Activated T-cell treated with anti-CD3 and anti-CD28 coated beads, Interleukin-2, amount 50 U/mL, for 4 hours (primary cell): ENCODE measurements at regions not wholly inside any gene's neighbourhood (a gene's known extent, or its start where the extent isn't known, plus 50 kb on each side); places are given as distances from the start of the nearest gene placed in this dataset.

Experiments
- ATAC-seq, 2 donors: fragments of 200-7000 bp; cut with Tn5 transposase; one replicate each; pipeline ENCODE4 v1.10.0; 2021
- DNase-seq: peaks from one replicate; pipeline ENCODE4 v3.0.0-alpha.2; 2020
- H3K27me3 Mint-ChIP-seq: one replicate; pipeline ENCODE4 v1.8.0; 2021; ENCODE audit warnings: low read depth, mixed read lengths
- H3K36me3 Mint-ChIP-seq: one replicate; pipeline ENCODE4 v1.8.0; 2022; ENCODE audit warnings: mixed read lengths; ENCODE audit not compliant: insufficient read depth
- H3K4me1 Mint-ChIP-seq: one replicate; pipeline ENCODE4 v1.8.0; 2021; ENCODE audit warnings: low read depth, mixed read lengths
- H3K4me3 Mint-ChIP-seq: one replicate; pipeline ENCODE4 v1.8.0; 2021; ENCODE audit warnings: mild to moderate bottlenecking, moderate library complexity, mixed read lengths
- H3K9me3 Mint-ChIP-seq: one replicate; pipeline ENCODE4 v1.8.0; 2021; ENCODE audit warnings: mixed read lengths

DNA sequence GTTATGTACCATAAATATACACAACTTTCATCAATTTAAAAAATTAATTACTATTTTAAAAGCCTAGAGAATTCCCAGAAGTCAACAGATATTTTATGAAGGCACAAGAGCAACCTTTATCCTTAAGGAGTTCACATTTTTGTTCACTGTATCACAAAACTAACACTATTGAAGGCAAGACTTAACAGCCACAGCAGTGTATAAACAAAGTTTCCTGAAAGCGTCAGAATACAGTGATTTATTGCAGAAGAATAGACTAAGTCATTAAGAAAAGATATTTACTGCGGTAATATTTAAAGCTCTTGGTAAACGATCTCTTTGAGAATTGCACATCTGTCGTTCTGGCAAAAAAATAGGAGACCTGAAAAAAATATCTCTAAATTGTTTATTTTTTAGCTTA lies 419.3 kb upstream of the NBEA start:
- Mint-ChIP-seq H3K36me3 (no peaks in the 10 kb centered on the region), H3K4me3 (no peak overlapping the region), H3K27me3 (no peaks in the 10 kb centered on the region), H3K9me3 (peaks cover 4% of the 10 kb centered on the region), H3K4me1 (no peaks in the 10 kb centered on the region)
- DNase-seq: no peak
- no peak for ATAC-seq

DNA sequence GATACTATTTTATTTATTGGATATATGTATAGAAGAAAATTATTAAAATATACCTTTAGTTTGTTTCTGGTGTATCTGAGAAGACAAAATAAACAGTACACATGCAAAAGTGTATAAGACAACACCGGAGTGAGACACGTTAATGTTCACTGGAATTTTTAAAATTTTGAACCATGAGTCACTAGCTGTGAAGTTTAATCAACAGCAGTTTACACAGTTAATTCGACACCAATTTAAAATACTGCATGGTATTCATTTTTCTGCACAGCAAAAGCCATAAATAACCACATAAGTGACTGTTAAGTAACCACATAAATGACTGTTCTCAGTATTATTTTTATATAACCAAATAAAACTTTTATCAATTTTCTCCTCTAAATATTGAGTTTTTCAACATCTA lies 418.7 kb upstream of the NBEA start:
- no peaks in the 10 kb centered on the region for H3K4me1 Mint-ChIP-seq
- H3K9me3 Mint-ChIP-seq: no peaks in the 10 kb centered on the region
- DNase-seq (no peak), ATAC-seq (no peak)
- H3K36me3 Mint-ChIP-seq: no peaks in the 10 kb centered on the region
- H3K4me3 Mint-ChIP-seq: no peak overlapping the region
- H3K27me3 Mint-ChIP-seq: no peaks in the 10 kb centered on the region

DNA sequence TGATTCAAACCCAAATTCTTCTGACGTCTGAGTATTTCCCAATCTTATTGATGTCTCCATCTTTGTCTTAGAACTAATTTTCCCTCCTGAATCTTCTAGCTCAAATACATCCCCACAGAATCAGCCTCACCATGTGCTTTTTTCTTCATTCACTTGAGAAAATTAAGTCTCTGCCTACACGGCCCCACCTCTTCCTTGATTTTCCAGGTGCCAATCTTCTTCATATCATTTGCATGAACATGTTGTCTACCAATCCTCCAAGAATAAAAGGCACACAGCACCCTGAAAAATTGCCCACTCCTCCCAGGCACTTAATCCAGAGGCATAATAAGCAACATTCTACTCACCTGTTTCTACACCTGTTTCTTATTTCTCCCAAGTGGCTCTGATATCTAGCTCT lies 408.1 kb upstream of the NBEA start:
- no peak overlapping the region for H3K4me3 Mint-ChIP-seq
- ATAC-seq: no peak
- no peaks in the 10 kb centered on the region for H3K4me1 Mint-ChIP-seq
- no peaks in the 10 kb centered on the region for H3K27me3 Mint-ChIP-seq
- no peak for DNase-seq
- H3K9me3 Mint-ChIP-seq: peaks cover 4% of the 10 kb centered on the region
- no peaks in the 10 kb centered on the region for H3K36me3 Mint-ChIP-seq

DNA sequence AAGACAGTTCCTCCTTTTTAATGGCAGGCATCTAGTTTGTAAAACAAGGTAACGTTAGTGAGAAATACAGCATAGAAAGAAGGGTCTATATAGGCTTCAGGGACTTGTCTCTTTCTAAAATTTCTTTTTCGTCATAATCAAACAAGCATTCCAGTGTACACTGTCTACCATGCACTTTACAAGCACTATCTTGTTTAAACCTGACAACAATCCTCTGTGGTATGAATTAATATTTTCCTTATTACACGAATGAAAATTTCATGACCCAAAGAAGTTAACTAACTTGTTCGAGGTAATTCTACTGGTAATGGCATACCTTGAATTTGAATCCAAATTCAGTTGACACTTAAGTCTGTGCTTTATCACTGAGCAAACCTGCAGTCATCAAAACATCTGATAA lies 399.7 kb upstream of the NBEA start:
- Mint-ChIP-seq H3K36me3 (no peaks in the 10 kb centered on the region), H3K4me1 (no peaks in the 10 kb centered on the region), H3K27me3 (no peaks in the 10 kb centered on the region), H3K9me3 (no peaks in the 10 kb centered on the region), H3K4me3 (no peak overlapping the region)
- DNase-seq (no peak), ATAC-seq (no peak)

DNA sequence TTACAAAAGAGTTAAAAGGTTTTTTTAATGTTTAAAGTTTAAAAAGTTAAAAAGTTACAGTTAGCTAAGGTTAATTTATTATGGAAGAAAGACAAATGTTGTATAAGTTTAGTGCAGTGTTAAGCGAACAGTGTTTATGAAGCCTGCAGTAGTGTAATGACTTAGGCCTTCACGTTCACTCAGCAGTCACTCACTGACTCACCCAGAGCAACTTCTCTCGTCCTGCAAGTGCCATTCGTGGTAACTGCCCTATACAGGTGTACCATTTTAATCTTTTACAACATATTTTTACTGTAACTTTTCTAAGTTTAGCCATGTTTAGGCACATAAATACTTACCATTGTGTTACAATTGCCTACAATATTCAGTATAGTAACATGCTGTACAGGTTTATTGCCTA lies 398.2 kb upstream of the NBEA start:
- ATAC-seq: no peak
- H3K9me3 Mint-ChIP-seq: no peaks in the 10 kb centered on the region
- H3K36me3 Mint-ChIP-seq: no peaks in the 10 kb centered on the region

DNA sequence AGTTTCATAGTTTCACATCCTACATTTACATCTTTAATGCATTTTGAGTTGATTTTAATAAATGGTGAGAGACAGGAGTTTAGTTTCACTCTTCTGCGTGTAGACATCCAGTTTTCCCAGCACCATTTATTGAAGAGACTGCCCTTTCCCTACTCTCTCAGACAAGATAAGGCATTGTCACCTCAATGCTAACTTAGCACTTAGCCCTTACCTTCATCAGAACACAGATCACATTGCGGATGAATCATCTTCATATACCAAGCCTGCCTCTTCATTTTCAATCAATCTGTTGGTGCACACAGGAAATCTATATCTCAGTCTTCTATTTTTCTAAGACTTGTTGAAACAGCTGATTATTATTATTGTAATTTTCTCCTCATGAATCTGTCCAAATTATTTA lies 396.6 kb upstream of the NBEA start:
- ATAC-seq: no peak
- no peaks in the 10 kb centered on the region for H3K36me3 Mint-ChIP-seq

More for the DNA sequence above, 398.2 kb upstream of the NBEA start:
- Mint-ChIP-seq H3K4me1 (no peaks in the 10 kb centered on the region), H3K27me3 (no peaks in the 10 kb centered on the region), H3K4me3 (no peak overlapping the region)
- DNase-seq: no peak

DNA sequence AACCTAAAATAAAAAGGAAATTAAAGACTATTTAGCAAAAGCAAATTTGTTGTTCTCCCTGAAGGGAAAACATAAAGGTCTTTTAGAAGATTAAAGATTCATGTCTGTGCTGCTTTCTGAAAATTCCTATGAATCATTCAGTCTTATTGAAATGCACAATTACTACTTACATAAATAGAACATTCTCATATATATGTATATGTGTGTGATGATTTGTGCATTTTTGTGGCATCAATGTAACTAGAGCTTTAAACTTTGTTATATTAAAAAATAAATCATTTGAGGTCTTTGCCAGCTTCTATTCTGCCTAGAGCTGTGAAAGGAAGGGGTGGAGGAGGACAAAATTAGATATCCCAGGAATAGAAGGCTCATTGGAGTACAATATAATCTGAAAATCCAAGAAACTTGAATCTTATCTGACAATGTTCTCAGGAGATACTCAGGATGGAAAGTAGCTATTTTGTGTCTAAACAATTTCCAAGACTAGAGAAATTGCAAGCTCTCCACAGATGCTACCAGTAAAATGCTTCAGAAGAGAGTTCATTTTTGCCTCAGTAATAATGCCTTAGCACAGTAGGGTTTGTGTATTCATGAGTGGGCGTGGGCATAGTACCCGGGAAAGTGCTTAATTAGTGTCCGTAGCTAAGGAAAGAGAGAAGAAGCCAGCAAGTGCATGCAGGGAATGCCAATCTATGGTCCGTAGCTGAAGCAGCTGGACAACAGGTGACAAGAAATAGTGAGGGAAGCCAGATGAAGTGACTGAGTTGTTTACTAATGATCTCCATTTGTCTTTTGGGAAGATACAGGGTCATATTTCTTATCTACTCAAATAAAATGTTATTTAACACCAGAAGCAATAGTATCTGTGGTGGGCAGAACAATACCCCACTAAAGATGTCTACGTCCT lies 395.5 kb upstream of the NBEA start:
- Mint-ChIP-seq H3K4me1 (no peaks in the 10 kb centered on the region), H3K9me3 (no peaks in the 10 kb centered on the region), H3K27me3 (no peaks in the 10 kb centered on the region), H3K4me3 (no peak overlapping the region), H3K36me3 (no peaks in the 10 kb centered on the region)
- ATAC-seq (no peak), DNase-seq (no peak)

More for the DNA sequence above, 396.6 kb upstream of the NBEA start:
- Mint-ChIP-seq H3K27me3 (no peaks in the 10 kb centered on the region), H3K4me3 (no peak overlapping the region), H3K9me3 (no peaks in the 10 kb centered on the region), H3K4me1 (no peaks in the 10 kb centered on the region)
- no peak for DNase-seq

DNA sequence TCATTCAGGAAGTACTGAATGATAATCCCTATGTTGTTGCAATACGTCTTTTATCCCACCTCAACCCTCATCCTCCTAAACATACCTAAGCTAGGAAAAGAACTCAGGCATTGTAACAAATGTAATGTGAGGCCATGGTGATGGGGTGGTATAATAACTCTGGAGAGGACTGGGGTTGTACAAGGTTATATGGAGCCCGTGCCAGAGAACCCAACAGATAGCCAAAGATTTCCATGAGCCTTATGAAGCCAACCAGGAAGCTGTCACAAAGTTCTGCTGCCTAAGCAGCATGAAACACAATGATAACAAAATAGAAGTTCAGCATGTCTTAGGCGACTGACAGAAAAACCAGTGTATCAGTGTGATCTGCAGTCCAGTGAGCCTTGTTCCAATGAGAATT lies 394.1 kb upstream of the NBEA start:
- H3K36me3 Mint-ChIP-seq: no peaks in the 10 kb centered on the region
- no peaks in the 10 kb centered on the region for H3K27me3 Mint-ChIP-seq
- H3K4me3 Mint-ChIP-seq: no peak overlapping the region
- no peaks in the 10 kb centered on the region for H3K4me1 Mint-ChIP-seq
- no peak for ATAC-seq
- no peaks in the 10 kb centered on the region for H3K9me3 Mint-ChIP-seq
- no peak for DNase-seq

DNA sequence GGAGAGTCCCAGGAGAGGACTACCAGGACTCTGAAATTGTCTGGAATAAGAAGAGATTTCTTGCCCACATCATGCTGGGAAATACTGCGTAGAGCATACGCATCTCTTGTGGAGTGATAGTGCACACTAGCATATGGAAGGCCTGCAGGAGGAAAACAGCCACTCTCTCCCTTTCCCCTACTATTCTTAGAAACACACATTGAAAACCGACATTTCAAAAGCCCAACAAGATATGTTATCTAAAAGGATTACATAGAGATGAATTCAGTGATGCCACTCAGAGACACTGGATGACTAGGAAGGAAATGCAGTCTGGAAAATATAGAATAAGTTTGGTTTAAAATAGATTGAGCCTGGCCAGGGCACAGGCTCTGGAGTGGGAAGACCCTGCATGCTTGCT lies 388.7 kb upstream of the NBEA start:
- Mint-ChIP-seq H3K27me3 (no peaks in the 10 kb centered on the region), H3K4me3 (no peak overlapping the region), H3K36me3 (no peaks in the 10 kb centered on the region), H3K9me3 (no peaks in the 10 kb centered on the region), H3K4me1 (no peaks in the 10 kb centered on the region)
- no peak for DNase-seq
- ATAC-seq: no peak

DNA sequence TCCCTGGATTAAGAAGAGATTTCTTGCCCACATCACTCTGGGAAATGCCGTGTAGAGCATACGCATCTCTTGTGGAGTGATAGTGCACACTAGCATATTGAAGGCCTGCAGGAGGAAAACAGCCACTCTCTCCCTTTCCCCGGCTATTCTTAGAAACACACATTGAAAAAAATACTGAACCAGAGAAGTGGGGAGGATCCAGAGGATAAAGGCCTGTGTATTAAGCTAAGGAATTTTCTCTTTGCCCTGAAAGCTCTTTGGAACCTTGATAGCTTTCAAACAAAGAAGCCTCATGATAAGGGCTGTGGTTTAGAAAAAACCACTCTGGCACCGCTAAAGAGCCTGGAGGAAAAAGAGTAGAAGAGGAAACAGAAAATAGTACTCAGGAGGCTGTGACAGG lies 386.1 kb upstream of the NBEA start:
- no peaks in the 10 kb centered on the region for H3K27me3 Mint-ChIP-seq
- DNase-seq: no peak
- no peak for ATAC-seq
- H3K4me1 Mint-ChIP-seq: no peaks in the 10 kb centered on the region
- no peaks in the 10 kb centered on the region for H3K9me3 Mint-ChIP-seq
- H3K36me3 Mint-ChIP-seq: no peaks in the 10 kb centered on the region
- no peak overlapping the region for H3K4me3 Mint-ChIP-seq

DNA sequence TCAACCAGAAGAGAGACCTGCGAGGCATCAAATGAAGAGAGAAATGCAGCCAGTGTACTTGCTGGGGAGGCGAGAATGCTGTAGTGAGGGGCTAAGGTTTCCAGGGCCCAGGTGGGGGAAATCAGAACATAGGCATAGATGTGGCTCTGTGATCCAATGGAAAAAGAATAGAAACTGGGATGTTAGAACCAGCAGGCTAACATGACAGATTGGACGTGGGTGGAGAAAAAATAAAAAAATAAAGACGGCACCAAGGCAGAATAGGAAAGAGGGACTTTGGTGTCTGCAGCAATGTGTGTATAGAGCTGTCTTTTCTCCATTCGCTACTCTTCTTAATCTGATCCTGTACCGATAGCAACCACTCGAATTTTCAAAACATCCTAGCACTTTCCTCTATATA lies 381.0 kb upstream of the NBEA start:
- no peaks in the 10 kb centered on the region for H3K4me1 Mint-ChIP-seq
- no peak for DNase-seq
- H3K27me3 Mint-ChIP-seq: peaks cover 2% of the 10 kb centered on the region
- H3K4me3 Mint-ChIP-seq: no peak overlapping the region
- no peaks in the 10 kb centered on the region for H3K36me3 Mint-ChIP-seq
- H3K9me3 Mint-ChIP-seq: peaks cover 3% of the 10 kb centered on the region
- ATAC-seq: no peak

DNA sequence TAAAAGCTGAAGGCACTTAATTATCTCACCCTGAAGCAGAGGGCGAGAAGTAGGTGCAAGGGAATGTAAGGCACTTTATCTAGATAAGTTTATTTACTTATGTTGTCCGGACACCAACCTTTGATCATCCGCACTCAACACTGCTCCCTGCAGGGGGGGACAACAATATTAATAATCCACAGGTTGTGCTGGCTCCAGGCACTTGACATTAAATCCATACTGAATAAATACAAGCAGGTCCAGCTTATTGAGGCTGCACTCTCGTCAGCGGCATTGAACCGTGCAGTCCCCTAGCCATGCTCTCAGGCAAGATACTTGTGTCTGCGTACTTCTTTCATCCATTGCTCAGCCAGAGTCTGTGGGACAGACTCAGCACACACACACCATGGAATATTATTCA lies 374.5 kb upstream of the NBEA start:
- no peak for ATAC-seq
- H3K4me1 Mint-ChIP-seq: no peaks in the 10 kb centered on the region
- H3K4me3 Mint-ChIP-seq: no peak overlapping the region
- no peaks in the 10 kb centered on the region for H3K27me3 Mint-ChIP-seq
- no peaks in the 10 kb centered on the region for H3K36me3 Mint-ChIP-seq
- peaks cover 3% of the 10 kb centered on the region for H3K9me3 Mint-ChIP-seq
- no peak for DNase-seq

DNA sequence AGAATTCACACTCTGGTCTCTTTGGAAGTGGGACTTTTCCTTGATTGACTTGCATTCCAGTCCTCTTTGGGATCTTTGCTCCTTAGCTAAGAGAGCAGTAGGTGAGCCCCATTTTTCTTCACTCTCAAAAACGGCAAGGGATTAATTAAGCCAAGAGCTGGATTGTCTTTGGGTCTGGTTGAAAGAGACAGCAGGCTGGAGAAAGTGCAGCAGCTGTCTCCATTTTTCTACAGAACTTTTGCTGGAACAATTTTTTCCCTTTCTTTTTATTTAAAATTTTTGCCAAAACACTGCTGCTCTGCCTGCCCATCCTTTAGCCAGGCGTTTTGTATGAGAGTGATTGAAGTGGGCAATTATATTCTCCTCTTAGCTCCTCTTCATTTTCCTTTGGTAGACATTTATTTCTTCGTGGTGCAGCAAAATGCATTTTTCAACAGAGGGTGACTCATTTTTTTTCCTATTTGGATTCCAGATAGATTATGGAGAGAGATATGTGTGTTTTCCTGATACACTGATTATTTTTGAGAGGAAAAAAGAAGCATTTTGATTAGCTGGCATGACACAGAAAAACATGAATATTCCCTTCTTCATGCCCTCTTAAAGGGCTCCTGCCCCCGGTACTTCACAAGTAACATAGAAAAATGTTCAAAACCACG lies 371.2 kb upstream of the NBEA start:
- no peak for ATAC-seq
- H3K36me3 Mint-ChIP-seq: no peaks in the 10 kb centered on the region
- no peaks in the 10 kb centered on the region for H3K27me3 Mint-ChIP-seq
- H3K4me3 Mint-ChIP-seq: no peak overlapping the region
- DNase-seq: no peak
- H3K9me3 Mint-ChIP-seq: no peaks in the 10 kb centered on the region
- no peaks in the 10 kb centered on the region for H3K4me1 Mint-ChIP-seq

DNA sequence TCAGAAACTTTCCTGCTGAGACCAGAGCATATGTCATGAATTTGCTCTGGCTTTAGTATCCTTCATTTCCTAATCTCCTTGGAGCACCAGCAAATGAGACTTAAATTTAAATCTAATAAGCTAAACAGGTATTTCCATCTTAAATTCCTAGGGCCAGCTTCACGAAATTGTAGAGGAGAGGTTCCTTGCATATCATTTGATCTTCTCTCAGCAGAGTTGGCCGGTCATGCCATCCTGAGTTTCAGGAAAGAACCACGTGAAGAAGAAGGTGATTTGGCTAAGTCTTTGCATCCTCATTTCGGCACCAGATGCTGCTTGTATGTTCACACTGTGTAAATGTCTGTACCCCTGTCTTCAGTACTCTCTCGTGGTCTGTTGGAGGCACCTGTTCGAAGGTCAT lies 370.4 kb upstream of the NBEA start:
- no peaks in the 10 kb centered on the region for H3K27me3 Mint-ChIP-seq
- no peaks in the 10 kb centered on the region for H3K4me1 Mint-ChIP-seq
- H3K36me3 Mint-ChIP-seq: no peaks in the 10 kb centered on the region
- H3K9me3 Mint-ChIP-seq: no peaks in the 10 kb centered on the region
- no peak overlapping the region for H3K4me3 Mint-ChIP-seq
- ATAC-seq: no peak
- DNase-seq: no peak

DNA sequence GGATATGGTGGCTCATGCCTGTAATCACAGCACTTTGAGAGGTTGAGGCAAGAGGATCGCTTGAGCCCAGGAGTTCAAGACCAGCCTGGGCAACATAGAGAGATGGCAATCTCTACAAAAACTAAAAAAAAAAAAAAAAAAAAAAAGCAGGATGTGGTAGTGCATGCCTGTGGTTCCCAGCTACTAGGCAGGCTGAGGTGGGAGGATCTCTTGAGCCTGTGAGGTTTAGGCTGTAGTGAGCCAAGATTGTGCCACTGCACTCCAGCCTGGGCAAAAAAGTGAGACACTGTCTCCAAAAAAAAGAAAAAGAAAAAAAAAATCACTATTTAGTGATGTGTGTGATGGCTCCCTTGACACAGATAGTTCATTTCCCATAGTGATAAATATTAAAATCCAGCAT lies 365.0 kb upstream of the NBEA start:
- no peaks in the 10 kb centered on the region for H3K27me3 Mint-ChIP-seq
- no peaks in the 10 kb centered on the region for H3K4me1 Mint-ChIP-seq
- H3K9me3 Mint-ChIP-seq: no peaks in the 10 kb centered on the region
- DNase-seq (no peak), ATAC-seq (no peak)
- H3K4me3 Mint-ChIP-seq: no peak overlapping the region
- H3K36me3 Mint-ChIP-seq: no peaks in the 10 kb centered on the region
